Ectodermal cell (in vitro differentiated cells): ENCODE measurements at regions not wholly inside any gene's neighbourhood (a gene's known extent, or its start where the extent isn't known, plus 50 kb on each side); places are given as distances from the start of the nearest gene placed in this dataset.

Experiments
- H3K27ac ChIP-seq: 2 replicates; pipeline ENCODE4 v1.7.0; 2013; ENCODE audit warnings: mild to moderate bottlenecking, low read depth, low read length; ENCODE audit not compliant: insufficient read depth, poor library complexity, severe bottlenecking
- H3K27me3 ChIP-seq: 2 replicates; pipeline ENCODE4 v1.7.0; 2013; ENCODE audit warnings: mild to moderate bottlenecking, low read length; ENCODE audit not compliant: insufficient read depth, control insufficient read depth, poor library complexity, severe bottlenecking
- H3K36me3 ChIP-seq: one replicate; pipeline ENCODE4 v1.7.0; 2013; ENCODE audit warnings: low read length; ENCODE audit not compliant: control insufficient read depth, insufficient read depth
- H3K4me1 ChIP-seq: one replicate; pipeline ENCODE4 v1.7.0; 2013; ENCODE audit warnings: low read length; ENCODE audit not compliant: control insufficient read depth, insufficient read depth
- H3K4me3 ChIP-seq: 2 replicates; pipeline ENCODE4 v1.7.0; 2013; ENCODE audit warnings: low read depth, low read length, control low read depth; ENCODE audit not compliant: insufficient read depth
- H3K9me3 ChIP-seq: 2 replicates; pipeline ENCODE4 v1.7.0; 2013; ENCODE audit warnings: mild to moderate bottlenecking, low read length, moderate library complexity; ENCODE audit not compliant: control insufficient read depth
- WGBS, 2 experiments: methylation state at CpG; one replicate each; pipeline ENCODE4 v1.1.7; 2013; ENCODE audit warnings: missing lambda C conversion rate in 2 of 2; 5-methylcytosine and 5-hydroxymethylcytosine counted together

DNA sequence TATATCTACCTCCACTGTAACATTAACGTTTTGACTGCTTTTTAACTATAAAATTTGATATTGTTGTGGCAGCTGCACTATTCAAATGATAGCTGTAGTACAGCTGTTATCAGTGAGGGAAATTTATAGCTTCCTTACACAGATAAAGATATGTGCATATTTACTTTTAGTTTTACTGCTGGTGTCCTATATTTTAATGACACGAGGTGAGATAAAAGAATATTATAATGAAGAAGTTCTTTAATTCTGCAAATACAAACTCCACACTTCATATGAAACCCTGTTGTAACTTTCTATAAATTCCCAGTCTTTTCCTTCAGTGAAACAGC is 427.8 kb upstream of the ZEB2 start:
- Histone ChIP-seq H3K9me3 (no peaks in the 10 kb centered on the region), H3K4me1 (no peaks in the 10 kb centered on the region), H3K4me3 (no peak overlapping the region), H3K36me3 (no peaks in the 10 kb centered on the region), H3K27ac (no peak overlapping the region), H3K27me3 (no peaks in the 10 kb centered on the region)
- no CpG with 5 or more reads among the region's 2 CpGs for WGBS, 2 experiments

DNA sequence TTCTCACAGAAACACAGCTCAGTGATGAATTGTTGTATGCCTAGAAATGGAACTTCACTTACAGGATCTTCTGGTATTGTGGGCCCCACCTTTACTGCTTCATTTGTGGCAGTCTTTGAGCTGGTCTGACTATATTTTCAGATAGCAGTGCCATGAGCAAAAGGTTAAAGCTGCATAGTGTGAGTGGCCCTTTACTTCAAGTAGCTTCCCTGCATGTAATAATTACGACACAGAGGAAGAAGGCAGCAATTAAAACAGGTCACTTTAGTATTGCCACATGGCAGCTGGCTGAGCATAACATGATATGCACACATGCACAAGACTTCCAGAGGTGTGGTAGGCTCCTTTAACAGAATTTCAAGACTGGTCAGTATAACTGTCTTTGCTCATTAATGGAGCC is 426.3 kb upstream of the ZEB2 start:
- WGBS, 2 experiments: 89 to 96% methylated on average over 1 of the region's 1 CpG
- no peaks in the 10 kb centered on the region for H3K9me3 ChIP-seq
- H3K4me1 ChIP-seq: no peaks in the 10 kb centered on the region
- no peaks in the 10 kb centered on the region for H3K27me3 ChIP-seq
- no peaks in the 10 kb centered on the region for H3K36me3 ChIP-seq
- H3K27ac ChIP-seq: no peak overlapping the region
- H3K4me3 ChIP-seq: no peak overlapping the region

DNA sequence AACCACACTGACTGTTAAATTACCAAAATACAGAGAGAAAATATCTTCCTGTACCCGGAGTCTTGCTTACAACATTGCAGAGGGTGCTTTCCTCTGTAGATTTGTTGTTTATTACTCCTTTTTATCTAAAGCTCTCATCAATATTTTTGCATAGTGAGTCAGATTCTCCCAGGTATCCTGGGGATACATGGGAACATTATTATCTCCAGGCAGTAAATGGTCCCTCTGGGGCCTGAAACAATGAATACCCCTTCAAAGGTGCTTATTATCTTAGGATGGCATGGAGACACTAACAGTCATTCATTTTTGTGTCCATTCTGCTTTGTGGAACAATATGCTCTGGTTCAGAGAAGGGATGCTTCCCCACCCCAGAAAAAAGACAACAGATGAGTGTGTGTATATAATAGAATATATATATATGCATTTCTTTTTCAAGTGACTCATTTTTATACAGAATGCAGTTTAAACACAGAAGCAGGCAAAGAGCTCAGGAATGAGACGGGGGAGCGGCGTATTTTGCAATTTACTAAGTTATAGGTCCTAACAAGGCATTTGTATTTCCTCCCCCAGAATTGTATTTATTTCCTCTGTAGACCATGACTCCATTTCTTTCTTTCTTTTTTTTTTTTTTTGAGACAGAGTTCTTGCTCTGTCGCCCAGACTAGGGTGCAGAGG is 424.8 kb upstream of the ZEB2 start:
- Histone ChIP-seq H3K4me1 (no peaks in the 10 kb centered on the region), H3K27me3 (no peaks in the 10 kb centered on the region), H3K36me3 (no peaks in the 10 kb centered on the region), H3K27ac (no peak overlapping the region), H3K4me3 (no peak overlapping the region), H3K9me3 (no peaks in the 10 kb centered on the region)
- 92 to 93% methylated on average over 4 to 5 of the region's 5 CpGs for WGBS, 2 experiments

DNA sequence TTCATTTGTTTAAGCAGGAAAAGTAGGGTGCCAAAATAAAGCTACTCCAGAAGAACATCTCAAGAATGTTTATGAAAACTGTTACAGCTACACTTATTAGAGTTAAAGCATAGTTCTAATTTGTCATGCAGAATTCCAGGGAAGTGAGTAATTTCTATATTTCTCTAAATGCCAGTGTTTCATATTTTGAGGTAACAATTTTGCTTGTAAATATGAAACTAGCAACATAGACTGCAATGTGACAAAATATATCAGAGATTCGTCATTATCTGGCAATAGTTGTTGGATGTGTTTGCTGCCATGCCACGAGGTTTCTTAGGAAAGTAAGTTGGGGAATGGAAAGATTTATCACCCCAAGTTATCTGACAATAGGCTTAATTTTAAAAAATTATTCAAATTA is 424.1 kb upstream of the ZEB2 start:
- no peaks in the 10 kb centered on the region for H3K36me3 ChIP-seq
- 88 to 94% methylated on average over 2 of the region's 2 CpGs for WGBS, 2 experiments
- H3K27me3 ChIP-seq: no peaks in the 10 kb centered on the region
- no peak overlapping the region for H3K4me3 ChIP-seq
- no peaks in the 10 kb centered on the region for H3K9me3 ChIP-seq
- no peaks in the 10 kb centered on the region for H3K4me1 ChIP-seq
- H3K27ac ChIP-seq: no peak overlapping the region

DNA sequence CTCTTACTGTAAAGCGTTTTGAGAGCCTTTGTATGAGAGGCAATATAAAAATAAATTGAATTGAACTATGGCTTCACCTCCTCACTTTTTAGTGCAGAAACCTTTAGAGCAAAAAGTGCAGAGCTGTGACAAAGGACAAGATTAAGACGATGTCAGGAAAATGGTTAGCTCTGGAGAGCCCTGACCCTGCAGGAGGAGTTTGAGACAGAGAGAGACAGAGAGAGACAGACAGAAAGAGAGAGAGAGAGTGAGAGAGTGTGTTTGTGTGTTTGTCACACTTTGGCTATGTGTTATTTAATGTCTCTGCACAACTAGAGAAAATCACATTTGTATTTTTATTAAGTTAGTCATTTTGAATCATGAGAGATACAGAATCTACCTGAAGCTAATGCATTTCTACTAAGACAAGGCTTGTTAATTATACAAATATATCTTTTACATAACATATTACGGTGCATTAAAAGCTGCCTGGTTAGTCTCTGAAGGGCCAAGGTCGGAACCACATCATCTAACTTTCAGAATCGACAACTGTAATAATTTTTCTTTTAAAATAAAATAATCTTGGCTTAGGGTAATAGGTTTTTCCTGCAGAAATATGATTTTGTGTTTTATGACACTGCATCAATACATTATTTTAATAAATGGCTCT is 423.5 kb upstream of the ZEB2 start:
- no peak overlapping the region for H3K4me3 ChIP-seq
- 87 to 88% methylated on average over 2 of the region's 5 CpGs for WGBS, 2 experiments
- H3K4me1 ChIP-seq: no peaks in the 10 kb centered on the region
- no peak overlapping the region for H3K27ac ChIP-seq
- H3K36me3 ChIP-seq: no peaks in the 10 kb centered on the region
- no peaks in the 10 kb centered on the region for H3K9me3 ChIP-seq
- H3K27me3 ChIP-seq: no peaks in the 10 kb centered on the region

DNA sequence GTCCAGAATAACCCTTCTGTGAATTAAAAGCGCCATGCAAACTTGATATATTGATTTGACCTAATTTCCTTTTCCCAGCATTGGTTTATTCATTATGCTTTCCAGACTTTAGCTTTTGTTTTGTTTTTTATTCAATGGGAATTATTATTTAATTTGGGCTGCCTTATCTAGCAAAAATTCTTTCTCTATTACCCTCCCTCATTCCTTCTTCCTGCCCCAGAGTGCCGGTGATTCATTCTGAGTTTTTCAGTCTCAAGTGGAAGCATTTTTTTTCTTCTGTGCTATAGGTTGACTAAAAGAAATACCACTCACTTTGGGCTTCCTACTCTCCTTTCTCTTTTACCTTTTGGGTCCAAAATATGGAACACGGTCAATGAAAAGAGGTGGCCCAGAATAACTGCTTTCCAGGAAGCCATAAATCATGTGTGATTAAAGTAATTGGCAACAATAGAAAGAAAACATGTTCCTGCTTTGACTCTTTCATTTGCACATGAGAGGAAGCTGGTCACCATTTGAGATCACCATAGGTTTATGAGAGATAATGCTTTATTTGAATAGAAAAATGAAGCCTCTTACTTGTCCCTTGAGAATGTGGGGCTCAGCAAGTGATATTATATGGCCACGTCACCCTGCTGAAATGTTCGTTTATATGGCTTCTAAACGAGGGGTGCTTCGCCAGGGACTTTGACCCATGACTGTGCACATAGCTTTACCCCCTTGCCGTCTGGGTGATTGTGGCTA is 422.8 kb upstream of the ZEB2 start:
- Histone ChIP-seq H3K36me3 (no peaks in the 10 kb centered on the region), H3K4me3 (no peak overlapping the region), H3K27me3 (no peaks in the 10 kb centered on the region), H3K4me1 (no peaks in the 10 kb centered on the region), H3K9me3 (no peaks in the 10 kb centered on the region), H3K27ac (no peak overlapping the region)
- WGBS, 2 experiments: 95 to 97% methylated on average over 8 of the region's 8 CpGs

DNA sequence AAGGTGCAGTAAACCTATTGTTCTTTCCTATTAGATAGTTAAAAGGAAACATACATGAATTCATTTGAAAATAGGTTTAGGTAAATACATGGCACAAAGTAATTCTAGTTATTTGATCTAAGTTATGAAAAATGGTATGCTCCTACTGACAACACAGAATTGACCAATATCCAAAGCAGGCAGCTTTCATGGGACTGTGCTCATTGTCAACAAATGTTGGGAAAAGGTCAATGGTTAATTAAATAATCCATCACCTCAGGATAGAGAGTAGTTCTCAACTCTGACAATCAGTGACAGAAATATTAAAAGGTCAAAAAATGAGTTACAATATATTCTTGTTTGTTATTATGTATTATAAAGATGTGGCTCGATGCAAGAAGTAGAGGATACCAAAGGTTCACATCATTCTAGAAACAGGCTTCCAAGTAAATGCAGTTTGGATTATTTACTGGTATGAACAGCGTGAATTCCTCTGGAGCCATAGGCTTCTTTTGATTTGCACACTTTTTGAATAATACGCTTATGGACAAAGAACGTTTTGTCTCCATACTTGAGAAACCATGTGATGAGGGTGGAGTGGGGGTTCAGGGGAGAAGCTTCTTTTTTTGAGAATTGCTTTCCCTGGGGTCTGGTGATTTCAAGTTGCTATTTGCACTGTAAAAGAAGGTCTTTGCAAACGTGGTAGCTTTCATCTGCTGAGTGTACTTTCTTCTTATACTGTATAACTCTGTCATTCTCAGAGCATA is 422.0 kb upstream of the ZEB2 start:
- no peaks in the 10 kb centered on the region for H3K4me1 ChIP-seq
- no peaks in the 10 kb centered on the region for H3K36me3 ChIP-seq
- no peak overlapping the region for H3K4me3 ChIP-seq
- no peak overlapping the region for H3K27ac ChIP-seq
- H3K9me3 ChIP-seq: no peaks in the 10 kb centered on the region
- no peaks in the 10 kb centered on the region for H3K27me3 ChIP-seq
- WGBS, 2 experiments: 93% methylated on average over 5 of the region's 5 CpGs

DNA sequence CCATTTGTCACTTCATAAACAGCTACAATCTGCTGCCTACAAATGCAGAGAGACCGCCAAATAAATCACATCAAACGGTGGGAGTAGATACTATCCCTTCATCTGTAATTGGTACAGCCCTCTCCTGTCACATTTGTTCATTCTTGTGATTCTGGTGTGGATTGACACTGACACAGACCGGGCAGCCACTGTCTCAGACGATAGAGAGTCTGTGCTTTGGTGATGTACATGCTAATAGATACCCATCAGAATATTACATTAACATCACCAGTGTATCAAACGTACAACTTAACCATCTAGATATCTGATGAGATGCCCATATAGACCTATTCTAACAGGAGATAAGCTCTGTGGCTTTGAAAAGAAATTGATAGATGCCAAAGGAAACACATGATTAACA is 419.7 kb upstream of the ZEB2 start:
- Histone ChIP-seq H3K4me1 (no peaks in the 10 kb centered on the region), H3K9me3 (no peaks in the 10 kb centered on the region), H3K36me3 (no peaks in the 10 kb centered on the region), H3K4me3 (no peak overlapping the region), H3K27me3 (no peaks in the 10 kb centered on the region), H3K27ac (no peak overlapping the region)
- 88 to 95% methylated on average over 2 to 5 of the region's 5 CpGs for WGBS, 2 experiments

DNA sequence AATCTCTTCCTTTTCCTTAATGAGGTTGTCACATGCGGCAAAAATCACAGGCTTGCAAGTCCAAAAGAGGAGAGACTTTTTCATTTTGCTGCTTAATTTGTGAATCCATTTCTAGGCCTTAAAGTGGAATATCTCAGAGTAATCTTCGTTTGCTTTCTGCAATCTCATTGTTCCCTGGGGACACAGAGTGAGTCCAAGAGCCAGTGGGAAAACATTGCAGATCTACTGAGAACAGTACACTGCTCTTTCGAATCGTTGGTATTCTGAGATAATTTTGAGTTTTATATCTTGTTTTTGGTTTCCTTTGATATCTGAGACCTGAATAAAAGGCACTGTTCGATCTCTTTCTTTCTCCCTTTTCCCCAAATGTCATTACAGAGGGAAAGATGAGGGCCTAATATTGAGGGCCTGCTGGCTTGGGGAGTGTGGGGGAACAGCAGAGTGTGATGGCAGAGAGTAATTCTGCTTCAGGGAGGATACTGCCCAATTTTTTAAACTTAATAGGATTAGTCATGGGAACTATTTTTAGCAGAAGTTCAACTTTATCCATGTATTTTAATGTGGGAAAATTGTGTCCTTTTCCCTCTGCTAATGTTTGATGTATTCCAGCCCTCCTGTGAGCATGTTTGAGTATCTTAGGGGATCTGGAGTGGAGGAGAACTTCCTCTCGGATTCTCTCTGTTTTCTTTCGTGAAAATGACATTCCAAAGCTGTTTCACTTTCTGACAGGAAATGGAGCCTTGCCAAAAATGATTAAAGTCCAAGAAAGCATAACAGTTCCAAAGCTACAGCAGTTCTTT is 418.2 kb upstream of the ZEB2 start:
- no peak overlapping the region for H3K27ac ChIP-seq
- H3K9me3 ChIP-seq: no peaks in the 10 kb centered on the region
- H3K27me3 ChIP-seq: no peaks in the 10 kb centered on the region
- no peak overlapping the region for H3K4me3 ChIP-seq
- no peaks in the 10 kb centered on the region for H3K36me3 ChIP-seq
- no peaks in the 10 kb centered on the region for H3K4me1 ChIP-seq
- WGBS, 2 experiments: 91% methylated on average over 7 of the region's 7 CpGs
